ENCODE measurements at regions not wholly inside any gene's neighbourhood (a gene's known extent, or its start where the extent isn't known, plus 50 kb on each side); places are given as distances from the start of the nearest gene placed in this dataset.
A peak's percentile ranks its signal among the peaks of the same experiment; 100 is the strongest.

GRCh38 chr2:215662715-215663114 lies 226.8 kb upstream of the FN1 start:
- peaks cover 69% of the 10 kb centered on the region for H3K4me1 Mint-ChIP-seq (ENCODE audit: unreplicated experiment)

GRCh38 chr2:215660687-215661086 lies 224.8 kb upstream of the FN1 start:
- no peak overlapping the region for H3K4me3 Mint-ChIP-seq (ENCODE audit: unreplicated experiment)
- peaks cover 3% of the 10 kb centered on the region for H3K36me3 Mint-ChIP-seq (ENCODE audit: unreplicated experiment)
- no peaks in the 10 kb centered on the region for H3K27me3 Mint-ChIP-seq (ENCODE audit: unreplicated experiment)
- H3K4me1 Mint-ChIP-seq (ENCODE audit: unreplicated experiment) = peaks cover 78% of the 10 kb centered on the region
- no peaks in the 10 kb centered on the region for H3K9me3 Mint-ChIP-seq (ENCODE audit: unreplicated experiment)
- peak overlapping the region; percentile 90 for H3K27ac Mint-ChIP-seq (ENCODE audit: unreplicated experiment)
- DNase-seq (ENCODE audit: extremely low spot score, unreplicated experiment) = no peak
- no peak for TF ChIP-seq CTCF (IDR thresholded peaks at IDR 0.05)

More at GRCh38 chr2:215662715-215663114, 226.8 kb upstream of the FN1 start:
- no peaks in the 10 kb centered on the region for H3K36me3 Mint-ChIP-seq (ENCODE audit: unreplicated experiment)
- no peak for TF ChIP-seq CTCF (IDR thresholded peaks at IDR 0.05)
- no peak for DNase-seq (ENCODE audit: extremely low spot score, unreplicated experiment)
- peak overlapping the region; percentile 2 for H3K27ac Mint-ChIP-seq (ENCODE audit: unreplicated experiment)
- H3K4me3 Mint-ChIP-seq (ENCODE audit: unreplicated experiment) = no peak overlapping the region
- no peaks in the 10 kb centered on the region for H3K9me3 Mint-ChIP-seq (ENCODE audit: unreplicated experiment)
- no peaks in the 10 kb centered on the region for H3K27me3 Mint-ChIP-seq (ENCODE audit: unreplicated experiment)

GRCh38 chr2:215659650-215660049 lies 223.8 kb upstream of the FN1 start:
- Mint-ChIP-seq H3K27ac (ENCODE audit: unreplicated experiment) (peak overlapping the region; percentile 90), H3K36me3 (ENCODE audit: unreplicated experiment) (peaks cover 3% of the 10 kb centered on the region), H3K27me3 (ENCODE audit: unreplicated experiment) (no peaks in the 10 kb centered on the region), H3K4me1 (ENCODE audit: unreplicated experiment) (peaks cover 80% of the 10 kb centered on the region), H3K4me3 (ENCODE audit: unreplicated experiment) (no peak overlapping the region), H3K9me3 (ENCODE audit: unreplicated experiment) (no peaks in the 10 kb centered on the region)
- no peak for DNase-seq (ENCODE audit: extremely low spot score, unreplicated experiment)
- TF ChIP-seq CTCF (IDR thresholded peaks at IDR 0.05) = no peak

- no peak for TF ChIP-seq CTCF (IDR thresholded peaks at IDR 0.05)
- Mint-ChIP-seq H3K27ac (ENCODE audit: unreplicated experiment) (peak overlapping the region; percentile 90), H3K4me3 (ENCODE audit: unreplicated experiment) (no peak overlapping the region), H3K9me3 (ENCODE audit: unreplicated experiment) (no peaks in the 10 kb centered on the region), H3K36me3 (ENCODE audit: unreplicated experiment) (peaks cover 3% of the 10 kb centered on the region), H3K4me1 (ENCODE audit: unreplicated experiment) (peaks cover 80% of the 10 kb centered on the region), H3K27me3 (ENCODE audit: unreplicated experiment) (no peaks in the 10 kb centered on the region)
- no peak for DNase-seq (ENCODE audit: extremely low spot score, unreplicated experiment)
These were observed 222.9 kb upstream of the FN1 start for GRCh38 chr2:215658635-215659305.

- Mint-ChIP-seq H3K9me3 (ENCODE audit: unreplicated experiment) (no peaks in the 10 kb centered on the region), H3K36me3 (ENCODE audit: unreplicated experiment) (peaks cover 3% of the 10 kb centered on the region), H3K27me3 (ENCODE audit: unreplicated experiment) (no peaks in the 10 kb centered on the region), H3K27ac (ENCODE audit: unreplicated experiment) (peak overlapping the region; percentile 90), H3K4me3 (ENCODE audit: unreplicated experiment) (no peak overlapping the region), H3K4me1 (ENCODE audit: unreplicated experiment) (peaks cover 84% of the 10 kb centered on the region)
- DNase-seq (ENCODE audit: extremely low spot score, unreplicated experiment) = no peak
- peak; percentile 15 for TF ChIP-seq CTCF (IDR thresholded peaks at IDR 0.05)
These were observed 222.0 kb upstream of the FN1 start for GRCh38 chr2:215657844-215658243.
